NCI-H187 treated with DMSO at 0.1 percent for 48 hours (cell line): ENCODE measurements at regions not wholly inside any gene's neighbourhood (a gene's known extent, or its start where the extent isn't known, plus 50 kb on each side); places are given as distances from the start of the nearest gene placed in this dataset.

Experiments used
- DNase-seq: peaks from one replicate; lab custom pipeline; 2025; lab: John Stamatoyannopoulos, UW

DNA sequence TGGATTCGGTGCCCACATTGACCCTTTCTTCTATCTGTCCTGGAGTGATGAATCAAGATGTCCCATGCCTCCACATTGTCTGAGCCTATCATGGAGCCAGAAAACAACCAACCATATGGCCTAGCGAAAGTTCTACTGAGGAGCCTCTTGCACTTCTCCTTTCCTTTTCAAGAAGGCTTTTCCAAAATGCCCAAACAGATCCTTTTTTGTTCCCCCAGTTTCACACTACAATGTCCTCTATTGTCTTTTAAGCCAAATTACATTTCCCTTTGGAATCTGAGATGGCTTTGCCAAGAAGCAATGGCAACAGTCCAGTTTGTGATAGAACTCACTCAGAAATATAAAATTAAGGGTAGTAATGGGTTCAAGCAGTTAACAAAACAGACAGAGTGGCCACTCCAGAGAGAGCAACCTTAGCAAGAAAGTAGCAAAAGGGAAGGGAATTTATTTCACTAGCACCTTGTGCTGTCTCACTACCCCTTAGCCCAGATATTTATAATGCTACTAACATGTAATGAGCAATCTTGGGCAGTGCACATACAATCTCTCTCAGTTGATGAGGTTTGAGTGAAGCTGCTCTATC, 194.6 kb upstream of the PDE1C start:
- DNase-seq = no peak

DNA sequence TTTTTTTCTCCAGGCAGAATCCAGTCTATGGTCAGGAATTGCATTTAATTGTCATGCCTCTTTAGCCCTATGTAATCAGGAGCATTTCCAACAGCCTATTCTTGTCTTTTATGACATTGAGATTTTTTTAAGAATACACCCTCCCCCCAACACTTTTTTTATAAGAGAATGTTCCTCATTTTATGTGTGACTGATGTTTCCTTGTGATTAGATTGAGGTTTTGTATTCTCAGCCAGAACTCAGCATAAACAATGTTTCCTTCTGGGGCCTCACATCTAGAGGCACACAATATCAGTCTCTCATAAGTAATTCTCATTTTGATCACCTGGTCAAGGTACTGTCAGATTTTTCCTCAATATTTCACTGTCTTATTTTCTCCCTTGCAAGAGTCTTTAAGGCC, 193.4 kb upstream of the PDE1C start:
- no peak for DNase-seq

GRCh38 chr7:32262315-32262714, 192.1 kb upstream of the PDE1C start:
- DNase-seq = no peak

GRCh38 chr7:32259931-32260596, 189.9 kb upstream of the PDE1C start:
- DNase-seq = no peak

DNA sequence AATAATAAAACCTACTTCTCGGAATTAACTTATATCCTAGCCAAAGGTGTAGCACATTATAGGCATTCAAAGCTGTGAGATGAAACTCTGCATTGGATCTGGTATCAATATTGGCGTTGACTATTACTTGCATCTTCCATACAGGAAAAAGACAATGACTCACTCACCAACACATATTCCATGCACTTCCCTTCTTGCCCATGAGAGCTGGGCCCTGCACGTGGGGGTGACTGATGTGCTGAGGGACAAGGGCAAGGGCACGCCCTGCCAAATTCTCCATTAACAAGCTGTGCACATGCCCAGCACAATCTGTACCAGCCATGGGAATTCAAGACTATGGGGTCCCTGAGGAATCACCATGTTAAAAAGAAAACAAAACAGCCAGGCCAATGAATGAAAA, 188.1 kb upstream of the PDE1C start:
- no peak for DNase-seq

DNA sequence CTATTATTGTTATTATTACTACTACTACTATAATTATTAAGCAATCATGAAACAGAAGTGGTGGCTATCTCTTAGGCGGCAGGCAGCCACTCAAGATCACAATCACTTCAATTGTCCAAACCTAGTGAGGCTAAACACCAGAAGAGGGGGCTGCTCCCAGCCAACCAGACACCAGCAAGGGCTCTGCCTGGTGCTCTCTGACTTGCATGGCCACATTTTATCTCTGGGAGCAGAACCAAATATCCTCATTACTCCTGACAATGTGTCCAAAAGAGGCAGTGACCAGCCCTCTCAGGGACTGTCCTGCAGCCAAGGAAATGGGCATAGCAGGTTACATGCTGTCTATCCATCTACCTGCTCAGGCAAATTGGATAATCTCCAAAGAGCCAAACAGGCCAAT, 187.4 kb upstream of the PDE1C start:
- DNase-seq = no peak

- no peak for DNase-seq
Measured at GRCh38 chr7:32256811-32257210, 186.6 kb upstream of the PDE1C start.

DNA sequence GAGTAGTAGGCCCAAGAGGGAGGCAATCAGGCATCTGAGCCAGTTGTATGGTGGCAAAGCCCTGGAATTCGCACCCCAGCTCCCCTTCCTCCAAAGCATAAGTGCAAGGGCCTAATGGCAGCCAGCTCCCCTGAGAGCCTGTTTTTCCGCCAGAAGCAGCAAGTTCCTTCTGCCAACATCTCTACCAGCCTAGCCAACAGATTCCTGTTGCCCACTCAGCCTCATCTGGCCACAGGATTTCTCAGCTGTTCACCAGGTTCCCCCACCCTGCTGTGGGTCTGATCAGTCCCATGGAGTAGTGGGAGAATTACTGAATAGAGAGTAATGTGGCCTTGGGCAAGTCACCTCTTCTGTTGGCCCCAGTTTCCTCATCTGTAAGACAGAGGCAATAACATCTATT, 186.2 kb upstream of the PDE1C start:
- DNase-seq = no peak

DNA sequence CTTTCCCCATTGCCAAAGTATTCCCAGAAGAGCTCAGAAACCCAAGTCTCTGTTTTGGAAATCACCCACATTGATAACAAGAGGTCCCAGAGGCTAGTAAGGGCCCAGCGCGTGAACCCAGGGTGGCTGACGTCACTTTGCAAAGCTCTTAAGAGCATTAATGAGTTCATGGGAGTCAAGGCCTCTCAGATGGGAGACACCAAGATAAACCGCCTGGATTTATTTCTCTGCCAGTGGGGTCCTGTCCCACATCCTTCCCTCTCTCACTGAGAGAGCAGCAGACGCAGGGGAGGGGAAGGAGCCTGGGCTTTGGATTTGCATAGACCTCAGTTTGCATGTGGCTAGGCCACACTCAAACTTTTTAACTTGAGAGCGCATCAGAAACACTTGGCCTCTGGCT, 184.8 kb upstream of the PDE1C start:
- DNase-seq = no peak

DNA sequence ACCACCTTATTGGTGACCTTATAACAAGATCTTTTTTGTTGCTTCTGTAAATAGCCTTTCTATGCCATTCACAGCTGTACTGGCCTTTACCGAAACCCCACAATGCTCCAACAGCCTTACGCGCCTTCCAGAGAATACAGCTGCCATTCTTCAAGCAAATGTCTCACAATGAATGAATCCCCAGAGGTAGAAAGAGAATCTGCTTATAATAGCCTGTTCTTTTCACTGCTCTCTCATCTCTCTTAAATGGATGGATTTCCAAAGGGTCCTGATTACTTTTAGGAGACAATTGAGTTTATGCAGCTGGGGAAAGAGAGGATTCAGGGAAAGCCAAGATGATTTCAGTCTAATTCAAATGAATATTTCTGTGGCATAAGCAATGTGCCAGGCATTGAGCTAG, 183.1 kb upstream of the PDE1C start:
- DNase-seq = no peak

- DNase-seq = no peak
Measured at GRCh38 chr7:32251659-32252058, 181.5 kb upstream of the PDE1C start.

DNA sequence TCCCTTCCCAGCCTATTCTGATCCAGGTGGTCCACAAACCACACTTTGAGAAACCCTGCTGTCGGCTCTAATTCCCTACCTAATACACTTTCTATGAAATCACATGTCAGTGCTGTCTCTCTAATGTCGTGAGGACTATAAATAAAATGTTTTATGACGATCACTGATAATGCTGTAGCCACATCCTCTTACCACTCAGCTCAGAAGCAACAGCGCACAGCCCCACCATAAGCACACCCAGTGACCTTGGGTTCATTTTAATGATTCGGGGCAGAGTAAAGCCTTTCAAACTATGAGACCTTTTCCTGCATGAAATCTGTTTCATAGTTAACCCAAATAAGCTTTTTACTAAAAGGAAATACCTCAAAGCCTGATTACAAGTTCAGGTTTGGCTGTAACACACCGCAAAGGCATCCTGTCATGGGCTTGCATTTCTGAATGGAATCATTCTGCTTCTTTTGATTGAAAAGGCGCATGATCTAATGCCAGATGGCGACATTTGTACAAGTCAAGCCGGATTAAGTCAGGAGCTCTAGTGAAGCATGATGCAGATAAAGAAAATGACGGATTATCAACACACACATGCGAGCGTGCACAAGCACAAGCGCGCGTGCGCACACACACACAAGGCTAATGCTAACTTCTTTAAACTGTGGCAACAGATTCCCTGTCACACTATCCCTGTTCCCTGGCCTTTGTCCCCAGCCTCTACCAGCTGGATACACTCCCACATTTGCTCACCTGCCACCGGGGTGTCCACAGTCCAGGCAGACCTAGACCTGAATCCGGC, 180.5 kb upstream of the PDE1C start:
- DNase-seq = no peak

DNA sequence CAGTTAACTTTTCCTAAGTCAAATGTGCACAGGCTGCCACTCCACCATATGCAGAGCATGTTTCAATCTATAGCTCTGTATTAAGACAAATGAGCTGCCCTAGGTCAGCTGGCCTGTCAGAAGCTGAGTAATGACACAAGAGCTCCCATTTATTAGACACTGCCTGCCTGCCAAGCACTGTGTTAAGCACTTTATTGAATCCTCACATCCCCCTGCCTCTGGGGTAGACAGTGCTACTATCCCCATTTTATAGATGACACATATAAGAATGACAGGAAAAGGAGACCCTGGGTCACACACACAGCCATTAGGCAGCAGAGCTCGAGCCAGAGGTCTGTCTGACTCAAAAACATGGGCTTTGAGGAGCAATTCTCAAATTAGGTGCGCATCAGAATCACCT, 179.8 kb upstream of the PDE1C start:
- no peak for DNase-seq

DNA sequence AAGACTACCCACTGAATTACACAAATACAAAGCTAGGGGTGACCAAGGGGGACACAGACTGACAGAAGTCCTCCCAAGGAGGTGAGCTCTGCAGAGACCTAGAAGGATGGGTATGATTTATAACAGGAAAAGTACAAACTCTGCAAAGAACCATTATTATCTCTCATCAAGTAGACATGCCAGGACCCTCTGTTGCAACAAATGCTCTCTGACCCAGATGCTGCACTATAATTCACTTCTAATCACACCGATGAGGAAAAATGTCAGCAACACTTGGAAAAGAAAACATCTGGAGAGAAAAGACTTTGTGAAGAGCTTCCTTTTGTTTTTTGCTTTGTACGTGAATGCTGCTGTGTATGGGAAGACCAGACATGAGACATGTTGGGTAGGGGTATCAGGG, 178.3 kb upstream of the PDE1C start:
- DNase-seq = no peak

- DNase-seq = no peak
Measured at GRCh38 chr7:32244806-32245345, 174.7 kb upstream of the PDE1C start.

GRCh38 chr7:32243687-32244290, 173.6 kb upstream of the PDE1C start:
- no peak for DNase-seq

DNA sequence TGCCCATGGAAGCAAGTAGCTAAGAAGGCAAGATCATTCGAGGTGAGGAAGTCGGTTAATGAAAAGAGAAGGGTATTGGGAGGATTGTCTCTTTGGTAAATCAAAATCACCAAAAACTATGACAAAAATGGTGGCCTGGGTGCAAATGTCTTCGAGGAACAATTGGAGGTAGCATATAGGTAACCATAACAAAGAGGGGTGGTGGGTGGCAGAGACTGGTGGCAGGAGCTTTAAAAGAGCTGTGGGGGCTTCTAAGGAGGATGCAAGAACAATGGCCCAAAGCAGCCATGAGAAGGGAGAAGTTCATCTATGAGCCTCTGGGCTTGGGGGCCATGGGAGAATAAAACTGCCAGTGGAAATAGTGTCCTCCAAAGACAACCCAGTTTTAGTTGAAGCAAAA, 172.2 kb upstream of the PDE1C start:
- no peak for DNase-seq

DNA sequence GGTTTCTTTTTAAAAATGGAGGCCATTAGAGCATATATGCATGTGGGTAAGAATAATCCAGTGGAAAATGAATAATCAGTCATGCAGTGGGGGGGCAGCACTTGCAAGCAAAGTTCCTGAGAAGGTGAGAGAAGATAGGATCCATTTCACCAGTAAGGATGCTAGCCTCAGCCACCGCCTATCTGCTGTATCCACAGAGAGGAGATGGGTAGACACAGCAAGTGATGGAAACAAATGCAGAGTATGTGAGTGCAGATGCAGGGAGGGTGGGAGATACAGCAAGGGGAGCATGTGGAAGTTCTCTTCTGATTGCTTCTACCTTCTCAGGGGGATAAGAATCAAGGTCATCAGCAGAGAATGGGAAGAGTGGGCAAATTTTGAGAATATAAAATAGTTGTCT, 171.4 kb upstream of the PDE1C start:
- DNase-seq = no peak

- no peak for DNase-seq
Measured at GRCh38 chr7:32239764-32240163, 169.6 kb upstream of the PDE1C start.

DNA sequence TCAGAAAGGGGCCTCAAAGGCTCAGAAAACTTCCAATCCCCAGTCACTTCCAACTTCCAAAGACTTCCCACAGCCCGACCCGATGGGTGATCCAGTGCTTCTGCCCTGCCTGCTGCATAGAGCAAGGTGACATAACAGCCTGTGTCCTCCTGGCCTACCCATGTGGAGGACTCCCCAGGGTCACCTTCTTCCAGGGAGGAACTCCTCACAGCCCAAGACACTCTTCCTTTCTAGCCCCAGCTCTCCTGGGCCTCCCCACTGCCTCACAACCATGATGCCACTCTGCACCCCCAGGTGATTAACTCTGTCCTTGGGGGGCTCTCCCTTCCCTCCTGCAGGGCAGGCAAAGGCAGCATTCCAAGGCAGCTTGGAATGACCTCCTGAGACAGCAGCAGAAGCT, 158.4 kb upstream of the PDE1C start:
- DNase-seq = no peak

DNA sequence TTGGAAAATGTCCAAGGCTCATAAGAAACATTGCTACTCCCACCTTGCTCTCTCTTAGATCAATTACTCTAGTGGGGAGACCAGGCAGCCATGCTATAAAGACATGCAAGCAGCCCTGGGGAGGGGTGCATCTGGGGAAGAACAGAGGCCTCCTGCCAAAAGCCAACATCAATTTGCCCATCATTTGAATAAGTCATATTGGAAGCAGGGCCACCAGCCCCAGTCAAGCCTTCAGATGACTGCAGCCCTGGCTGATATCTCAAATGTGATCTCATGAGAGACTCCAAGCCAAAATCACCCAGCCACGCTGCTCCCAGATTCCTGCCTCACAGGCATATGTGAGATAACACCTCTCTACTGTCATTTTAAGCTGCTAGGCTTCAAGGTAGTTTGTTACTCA, 157.5 kb upstream of the PDE1C start:
- no peak for DNase-seq

- no peak for DNase-seq
Measured at GRCh38 chr7:32224276-32224675, 154.1 kb upstream of the PDE1C start.

- DNase-seq = no peak
Measured at GRCh38 chr7:32223721-32224120, 153.5 kb upstream of the PDE1C start.
